DMS53 treated with DMSO at 0.1 percent for 48 hours (cell line): ENCODE measurements at regions not wholly inside any gene's neighbourhood (a gene's known extent, or its start where the extent isn't known, plus 50 kb on each side); places are given as distances from the start of the nearest gene placed in this dataset.

Experiments
- DNase-seq: peaks from one replicate; lab custom pipeline; 2025; ENCODE audit not compliant: unreplicated experiment; lab: John Stamatoyannopoulos, UW

DNA sequence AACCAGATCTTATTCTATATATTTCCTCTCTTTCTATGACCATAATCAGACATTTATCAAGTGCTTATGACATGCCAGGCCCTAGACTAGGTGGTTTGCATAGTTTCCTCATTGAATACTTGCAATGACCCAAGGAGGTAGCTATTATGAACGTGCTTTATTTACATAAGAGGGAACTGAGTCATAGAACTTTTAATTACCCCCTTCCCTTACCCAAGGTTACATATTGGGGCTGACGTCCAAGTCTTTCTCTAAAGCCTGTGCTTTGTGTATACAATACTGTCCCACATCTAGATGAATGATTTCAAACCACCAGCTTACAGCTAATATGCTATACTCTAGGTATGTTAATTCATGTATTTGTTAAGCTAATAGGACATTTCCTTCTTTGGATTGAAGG lies 91.9 kb upstream of the NPY start:
- DNase-seq, result peak; percentile 52

DNA sequence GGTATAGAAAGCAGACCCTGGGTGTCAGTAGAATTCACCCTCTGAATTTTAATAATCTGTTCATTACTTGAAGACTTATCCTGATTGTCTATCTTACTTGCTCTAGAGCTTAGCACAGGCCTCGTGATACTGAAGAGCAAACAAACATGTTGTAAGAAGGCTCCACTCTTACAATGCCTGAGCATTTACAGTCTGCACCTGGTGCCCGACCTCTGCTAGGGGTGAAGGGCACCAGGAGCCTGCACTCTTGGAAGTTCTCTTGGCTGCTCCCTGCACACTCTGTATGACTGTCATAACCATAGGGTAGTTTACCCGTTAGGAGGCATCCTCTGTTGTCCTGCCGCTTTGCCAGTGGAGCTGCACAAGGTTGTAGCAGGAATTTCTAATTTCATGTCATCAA lies 91.3 kb upstream of the NPY start:
- DNase-seq, result peak; percentile 88

DNA sequence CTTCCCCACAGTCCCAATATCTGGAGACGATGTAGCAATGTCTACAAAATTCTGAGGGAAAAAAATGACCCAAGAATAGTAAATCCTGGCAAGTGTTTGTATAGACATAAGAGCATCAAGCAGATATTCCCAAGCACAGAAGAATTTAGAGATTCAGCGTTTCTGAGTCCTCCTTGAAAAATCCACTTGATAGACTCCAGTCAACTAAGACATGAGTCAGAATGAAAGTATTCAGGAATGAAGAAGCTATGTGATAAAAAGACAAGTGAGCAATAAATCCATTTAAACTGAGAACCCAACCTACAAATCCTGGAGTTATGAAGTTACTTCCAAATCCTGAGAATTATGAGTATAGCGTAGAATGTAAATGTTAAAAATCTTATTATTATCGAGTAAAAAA lies 86.1 kb upstream of the NPY start:
- no peak for DNase-seq

DNA sequence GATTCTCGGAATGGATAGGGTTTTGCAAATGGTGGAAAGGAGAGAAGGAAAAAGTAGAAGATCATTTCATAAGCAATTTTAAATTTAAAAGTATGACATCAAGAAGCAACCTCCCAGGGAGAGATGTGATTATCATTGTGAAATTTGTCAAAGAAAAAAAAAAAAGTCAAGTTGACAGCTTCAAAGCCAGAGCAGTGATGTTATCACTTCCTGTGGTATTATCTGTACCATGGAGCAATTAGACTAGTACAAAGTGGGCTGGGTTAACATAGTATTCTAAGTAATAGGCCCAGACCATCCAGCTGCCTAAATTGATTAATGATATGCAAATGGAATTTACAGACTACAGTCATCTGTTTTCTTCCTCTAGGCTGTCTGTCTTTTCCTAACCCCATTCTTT lies 84.0 kb upstream of the NPY start:
- DNase-seq, result no peak

DNA sequence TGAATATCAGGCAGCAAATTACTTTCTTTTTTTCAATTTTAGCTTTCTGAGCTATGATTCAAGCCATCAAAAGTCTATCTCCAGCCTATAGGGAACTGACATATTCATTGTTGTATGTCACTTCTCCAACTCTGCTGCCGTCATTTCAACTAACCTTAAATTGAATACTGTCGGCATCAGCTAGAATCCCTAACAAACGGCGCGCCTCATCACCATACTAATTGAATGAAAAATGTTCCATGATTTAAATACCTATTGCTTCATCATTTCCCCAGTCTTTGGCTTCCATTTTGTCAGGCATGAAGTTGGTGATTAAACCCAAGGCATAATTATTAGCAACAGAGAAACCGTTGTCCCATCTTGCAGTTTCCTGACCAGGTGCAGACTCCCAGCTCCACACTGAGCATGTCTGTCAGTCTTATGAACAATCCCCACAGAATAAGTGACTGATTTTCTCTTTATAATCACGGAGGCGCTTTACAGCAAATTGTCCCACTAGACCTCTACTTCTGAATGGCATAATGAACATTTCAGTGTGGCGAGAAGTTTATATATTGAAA lies 83.5 kb upstream of the NPY start:
- no peak for DNase-seq

DNA sequence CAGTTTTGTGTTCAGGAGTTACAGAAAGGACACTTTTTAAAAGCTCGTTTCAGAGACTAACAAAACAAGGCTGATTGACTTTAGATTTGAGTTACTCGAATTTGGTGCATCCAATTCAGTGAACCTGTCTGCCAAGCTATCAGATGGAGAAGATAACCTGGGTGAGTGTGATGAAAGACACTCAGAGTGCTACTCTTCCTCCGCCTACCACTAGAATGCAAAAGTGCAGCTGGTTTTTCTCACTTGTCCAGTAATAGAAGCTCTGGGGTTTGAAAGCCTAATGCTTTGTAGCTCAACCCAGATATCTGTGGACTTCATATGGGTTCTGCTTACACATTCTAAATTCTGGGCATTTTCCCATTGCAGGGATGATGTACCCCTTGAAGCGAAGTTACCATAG lies 82.8 kb upstream of the NPY start:
- DNase-seq, result no peak

DNA sequence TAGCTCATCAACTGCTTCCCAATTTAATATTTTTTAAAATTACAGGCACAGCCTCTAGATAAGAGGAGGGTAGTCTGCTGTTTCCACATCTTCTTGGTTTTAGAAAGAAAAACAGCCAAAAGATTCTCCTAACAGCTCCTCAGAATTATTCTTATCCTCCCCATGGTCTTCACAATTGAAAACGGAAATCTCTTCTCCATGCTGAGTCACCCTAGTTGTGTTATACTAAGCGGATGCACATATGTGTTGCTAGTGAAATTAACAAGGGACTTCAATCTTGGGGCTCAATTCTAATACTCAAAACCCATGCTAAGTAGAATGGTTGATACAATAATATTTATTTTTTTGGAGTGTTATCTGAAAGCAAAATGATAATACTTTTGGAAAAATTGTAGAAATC lies 71.9 kb upstream of the NPY start:
- no peak for DNase-seq

DNA sequence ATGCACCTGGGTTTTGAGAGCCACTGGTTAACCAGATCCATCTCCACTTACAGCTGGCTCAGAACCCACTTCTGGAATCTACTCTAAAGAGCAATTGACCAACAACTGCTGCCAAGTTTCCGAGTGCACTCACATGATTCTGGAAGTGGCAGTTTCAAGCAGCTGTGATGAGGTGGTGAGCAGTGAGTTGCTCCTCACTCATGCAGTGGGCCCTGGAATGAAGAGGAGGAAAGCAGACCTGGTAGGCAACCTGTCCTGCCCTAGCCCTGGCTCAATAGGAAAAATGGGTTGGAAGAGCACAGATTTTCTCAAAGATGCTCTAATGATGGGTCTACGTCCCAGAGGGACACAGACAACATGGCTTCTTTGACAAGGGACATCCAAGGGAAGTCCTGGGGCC lies 70.7 kb upstream of the NPY start:
- no peak for DNase-seq

DNA sequence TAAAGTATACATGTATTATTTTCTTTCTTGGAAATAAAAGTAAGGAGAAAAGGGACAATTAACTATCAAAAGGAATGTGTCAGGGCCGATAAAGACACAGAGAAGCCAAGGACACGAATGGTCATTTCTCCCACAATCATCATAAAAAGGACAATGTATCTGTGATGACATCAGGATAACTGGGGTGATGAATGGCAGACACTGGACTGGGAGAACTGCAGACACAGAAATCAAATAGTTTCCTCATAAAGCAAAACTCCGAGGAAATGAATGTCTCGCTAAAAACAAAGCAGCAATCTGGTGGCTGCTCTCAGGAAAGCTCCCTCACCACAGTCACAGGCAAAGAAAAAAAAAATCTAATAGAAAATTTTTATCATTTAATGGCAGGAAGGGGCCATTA lies 69.3 kb upstream of the NPY start:
- no peak for DNase-seq

DNA sequence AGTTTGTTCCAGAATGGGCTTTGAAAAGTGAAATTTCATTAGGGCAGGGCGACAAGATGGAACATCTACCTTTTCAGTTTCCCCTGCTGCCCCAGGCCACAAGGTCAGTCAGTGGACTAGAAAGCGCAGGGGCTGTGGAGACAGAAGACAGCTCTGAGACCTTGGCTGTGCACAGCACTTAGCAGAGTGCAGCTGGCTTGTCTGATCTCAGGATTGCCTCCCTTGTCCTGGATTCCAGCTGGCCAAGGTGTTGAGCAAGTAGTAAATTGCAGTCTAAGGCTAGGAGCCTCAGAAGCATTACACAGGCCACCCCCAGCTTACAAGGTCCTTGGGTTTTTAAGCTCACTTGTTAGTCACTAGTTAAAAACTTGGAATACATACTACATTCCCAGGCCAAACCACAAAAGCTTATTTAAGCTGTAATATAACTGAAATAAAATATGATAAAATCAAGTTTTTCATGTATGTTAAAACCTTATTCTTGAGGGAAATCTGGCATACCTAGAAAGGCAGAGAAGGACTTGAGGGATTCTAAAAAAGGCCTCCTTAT lies 67.3 kb upstream of the NPY start:
- DNase-seq, result no peak

DNA sequence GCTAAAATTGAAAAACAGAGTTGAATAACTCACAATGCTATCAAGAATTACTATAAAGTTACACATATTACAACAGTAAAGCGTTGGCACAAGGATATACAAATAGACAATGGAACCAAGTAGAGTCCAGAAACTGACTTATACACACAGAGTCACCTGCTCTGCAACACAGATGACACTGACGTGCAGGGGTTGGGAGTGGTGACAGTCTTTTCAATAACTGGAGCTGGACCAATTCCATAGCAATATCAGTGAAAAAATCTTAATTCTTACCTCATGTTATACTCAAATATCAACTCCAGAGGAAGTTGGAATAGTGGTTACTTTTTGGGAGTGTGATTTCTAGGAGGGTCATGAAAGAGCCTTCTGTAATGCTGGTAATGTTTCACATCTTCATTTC lies 62.5 kb upstream of the NPY start:
- DNase-seq, result no peak

DNA sequence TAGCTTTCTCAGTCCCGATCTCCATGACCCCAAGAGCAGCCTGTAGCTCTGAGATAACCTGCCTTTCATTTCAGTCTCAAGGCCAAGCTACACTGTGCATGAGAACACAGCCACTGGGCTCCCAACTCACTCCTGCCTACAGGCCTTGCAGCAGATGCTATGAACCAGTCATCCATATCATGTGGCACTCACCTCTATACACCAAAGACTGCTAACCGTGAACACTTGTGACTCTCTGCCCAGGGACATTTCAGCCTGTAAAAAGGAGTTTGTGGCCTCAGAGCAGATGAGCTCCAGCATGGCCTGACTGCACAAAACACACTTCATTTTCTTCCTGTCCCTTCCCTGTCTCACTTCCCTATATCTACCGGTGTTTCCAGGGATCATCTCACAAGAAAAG lies 56.9 kb upstream of the NPY start:
- DNase-seq, result peak; percentile 22

DNA sequence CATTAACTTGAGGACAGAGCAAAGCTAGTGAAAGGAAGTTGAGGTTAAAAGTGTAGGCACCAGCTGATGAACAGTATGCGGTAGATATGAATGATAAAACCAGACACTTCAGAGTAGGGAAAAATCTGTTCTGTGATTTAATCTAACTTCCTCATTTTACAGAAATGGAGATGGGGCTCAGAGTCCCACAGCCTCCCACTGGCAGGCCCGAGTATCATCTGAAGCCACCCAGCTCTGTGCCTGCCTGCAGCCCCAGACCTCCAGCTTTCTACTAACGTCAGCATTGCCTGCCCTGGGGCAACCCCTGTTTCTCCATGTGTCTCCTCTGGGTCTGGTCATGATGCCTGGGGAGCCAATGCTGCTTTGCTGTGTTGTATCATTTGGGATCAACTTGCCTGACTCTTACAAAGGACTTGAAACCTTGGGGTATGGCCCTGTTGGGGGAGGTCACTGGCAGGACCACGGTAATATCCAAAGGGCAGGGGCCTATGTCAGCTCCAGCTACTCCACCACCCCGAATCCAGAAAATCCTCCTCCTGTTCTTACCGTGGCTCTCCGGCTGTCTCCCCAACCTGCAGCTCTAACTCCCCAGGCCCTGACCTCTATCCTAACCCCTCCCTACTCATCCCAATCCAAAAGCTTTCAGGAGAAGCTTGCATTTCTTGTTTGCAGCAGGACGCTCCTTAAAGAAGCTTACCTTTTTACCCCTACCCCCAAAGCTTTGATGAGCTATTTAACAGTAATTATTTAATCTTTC lies 56.2 kb upstream of the NPY start:
- DNase-seq, result no peak

DNA sequence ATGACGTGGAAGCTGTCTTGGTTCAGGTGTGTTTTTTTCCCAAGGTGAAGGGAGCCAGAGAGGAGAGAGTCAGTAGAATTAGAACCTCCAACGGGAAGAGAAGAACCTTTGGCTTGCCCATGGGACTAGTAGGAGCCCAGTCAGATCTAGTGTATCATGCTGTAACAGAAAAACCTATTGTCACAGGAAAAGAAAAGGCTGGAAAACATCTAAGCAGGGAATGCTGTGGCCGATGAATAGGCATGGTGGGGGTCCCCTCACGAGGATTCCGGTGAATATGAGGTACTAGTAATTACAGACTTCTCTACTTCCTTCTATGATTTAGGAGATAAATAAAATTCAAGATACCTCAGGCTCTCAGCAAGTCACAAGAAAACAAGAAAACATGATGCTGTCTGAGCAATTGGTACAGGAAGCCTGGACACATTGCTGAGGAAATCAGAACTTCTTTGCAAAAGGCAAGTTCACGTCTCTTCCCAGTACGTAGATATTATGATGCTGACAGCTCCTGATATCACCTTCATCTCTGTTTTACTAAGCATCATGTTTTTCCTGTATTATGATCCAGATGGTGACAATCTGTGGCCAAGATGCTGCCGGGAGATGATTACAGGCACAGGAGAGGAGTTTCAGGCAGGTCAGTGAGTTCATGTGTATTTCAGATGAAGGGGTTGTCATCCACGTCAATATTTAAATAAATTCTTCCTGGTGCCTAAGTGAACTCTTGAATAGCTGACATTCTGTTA lies 54.3 kb upstream of the NPY start:
- no peak for DNase-seq

DNA sequence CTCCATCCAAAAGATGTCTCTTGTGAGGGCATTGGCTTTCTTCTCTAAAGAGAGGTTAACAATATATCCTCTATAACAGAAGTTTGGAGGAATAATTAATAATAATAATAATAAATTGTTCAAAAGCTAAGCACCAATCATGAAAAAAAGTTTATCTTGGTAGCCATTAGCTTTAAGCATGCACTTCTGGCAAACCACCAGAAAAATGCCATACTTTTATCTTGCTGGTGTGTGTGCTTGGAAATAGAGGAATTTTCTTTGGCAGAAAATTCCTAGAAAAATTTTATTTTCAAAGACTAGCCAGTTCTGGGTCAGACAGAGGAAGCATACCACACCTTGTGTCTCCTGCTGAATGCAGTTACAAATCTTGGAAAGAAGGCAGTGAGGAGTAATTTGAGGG lies 52.5 kb upstream of the NPY start:
- no peak for DNase-seq

DNA sequence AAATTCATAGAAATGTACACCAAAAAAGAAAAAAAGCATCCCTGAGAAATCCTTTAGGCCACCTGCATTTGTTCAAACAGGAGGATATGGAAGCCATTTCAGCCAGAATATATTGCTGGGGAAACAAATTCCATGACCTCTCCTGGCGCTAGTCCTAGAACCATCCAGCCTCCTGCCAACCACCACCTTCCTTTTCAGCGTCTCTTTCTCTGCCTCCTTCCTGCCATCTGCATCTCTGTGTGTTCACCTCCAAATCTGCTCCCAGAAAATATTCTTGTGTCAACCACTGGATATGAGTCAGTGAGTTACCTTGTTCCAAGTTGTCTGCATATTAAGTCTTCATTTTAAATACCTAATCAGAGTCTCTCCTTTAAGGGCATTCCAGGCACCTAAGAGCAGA lies 50.6 kb upstream of the NPY start:
- DNase-seq, result no peak
